ENCODE measurements at regions not wholly inside any gene's neighbourhood (a gene's known extent, or its start where the extent isn't known, plus 50 kb on each side); places are given as distances from the start of the nearest gene placed in this dataset.

DNA sequence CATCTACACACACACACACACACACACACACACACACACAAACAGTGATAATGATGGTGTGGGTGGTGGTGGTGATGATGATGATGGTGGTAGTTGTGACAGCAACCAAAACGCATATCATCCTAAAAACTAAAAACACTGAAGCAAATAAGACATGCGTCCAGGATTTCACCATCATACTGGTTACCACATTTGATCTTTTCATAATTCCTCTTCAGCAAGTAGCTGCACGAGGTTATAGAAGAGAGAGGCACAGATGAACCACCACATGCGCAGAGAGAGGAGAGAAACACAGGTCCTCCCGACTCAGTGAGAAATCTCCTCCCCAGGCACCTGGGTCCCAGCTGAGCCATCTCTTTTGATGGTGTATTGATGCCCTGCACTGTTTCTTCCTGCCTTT is 393.3 kb downstream of the METTL4 start:
- DNase-seq, result no peak
- no peaks in the 10 kb centered on the region for H3K9me3 ChIP-seq (replicated peaks; ENCODE audit: insufficient read depth, low read length)
- TF ChIP-seq EZH2phosphoT487 (IDR thresholded peaks at IDR 0.05; ENCODE audit: low read length), result no peak
- TF ChIP-seq, protein P1, sequence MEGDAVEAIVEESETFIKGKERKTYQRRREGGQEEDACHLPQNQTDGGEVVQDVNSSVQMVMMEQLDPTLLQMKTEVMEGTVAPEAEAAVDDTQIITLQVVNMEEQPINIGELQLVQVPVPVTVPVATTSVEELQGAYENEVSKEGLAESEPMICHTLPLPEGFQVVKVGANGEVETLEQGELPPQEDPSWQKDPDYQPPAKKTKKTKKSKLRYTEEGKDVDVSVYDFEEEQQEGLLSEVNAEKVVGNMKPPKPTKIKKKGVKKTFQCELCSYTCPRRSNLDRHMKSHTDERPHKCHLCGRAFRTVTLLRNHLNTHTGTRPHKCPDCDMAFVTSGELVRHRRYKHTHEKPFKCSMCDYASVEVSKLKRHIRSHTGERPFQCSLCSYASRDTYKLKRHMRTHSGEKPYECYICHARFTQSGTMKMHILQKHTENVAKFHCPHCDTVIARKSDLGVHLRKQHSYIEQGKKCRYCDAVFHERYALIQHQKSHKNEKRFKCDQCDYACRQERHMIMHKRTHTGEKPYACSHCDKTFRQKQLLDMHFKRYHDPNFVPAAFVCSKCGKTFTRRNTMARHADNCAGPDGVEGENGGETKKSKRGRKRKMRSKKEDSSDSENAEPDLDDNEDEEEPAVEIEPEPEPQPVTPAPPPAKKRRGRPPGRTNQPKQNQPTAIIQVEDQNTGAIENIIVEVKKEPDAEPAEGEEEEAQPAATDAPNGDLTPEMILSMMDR (IDR thresholded peaks at IDR 0.05; ENCODE audit: low read length), result no peak
- TF ChIP-seq EZH2 (optimal IDR thresholded peaks at IDR 0.05; ENCODE audit: low read depth, low read length), result no peak
- H3K36me3 ChIP-seq (replicated peaks; ENCODE audit: insufficient read depth, low read length), result no peaks in the 10 kb centered on the region
- no peaks in the 10 kb centered on the region for H3K27me3 ChIP-seq (replicated peaks; ENCODE audit: insufficient read depth, low read length)
- H3K4me2 ChIP-seq (ENCODE audit: low read depth, low read length), result no peak overlapping the region
- H4K20me1 ChIP-seq (ENCODE audit: insufficient read depth, low read length), result no peaks in the 10 kb centered on the region
- H2AFZ ChIP-seq (ENCODE audit: low read length), result no peak overlapping the region
- H3F3A ChIP-seq (ENCODE audit: insufficient read depth, low read length), result no peaks in the 10 kb centered on the region
- no peak overlapping the region for H3K4me3 ChIP-seq (ENCODE audit: low read length)
- H3K4me1 ChIP-seq (ENCODE audit: low read length), result no peaks in the 10 kb centered on the region
- H3K9me2 ChIP-seq (replicated peaks; ENCODE audit: insufficient read depth, low read length), result no peaks in the 10 kb centered on the region
- H3K79me2 ChIP-seq (ENCODE audit: low read length), result no peaks in the 10 kb centered on the region
- no peak overlapping the region for H3K27ac ChIP-seq (ENCODE audit: low read length)
- no peak overlapping the region for H3K9ac ChIP-seq (ENCODE audit: low read length)

DNA sequence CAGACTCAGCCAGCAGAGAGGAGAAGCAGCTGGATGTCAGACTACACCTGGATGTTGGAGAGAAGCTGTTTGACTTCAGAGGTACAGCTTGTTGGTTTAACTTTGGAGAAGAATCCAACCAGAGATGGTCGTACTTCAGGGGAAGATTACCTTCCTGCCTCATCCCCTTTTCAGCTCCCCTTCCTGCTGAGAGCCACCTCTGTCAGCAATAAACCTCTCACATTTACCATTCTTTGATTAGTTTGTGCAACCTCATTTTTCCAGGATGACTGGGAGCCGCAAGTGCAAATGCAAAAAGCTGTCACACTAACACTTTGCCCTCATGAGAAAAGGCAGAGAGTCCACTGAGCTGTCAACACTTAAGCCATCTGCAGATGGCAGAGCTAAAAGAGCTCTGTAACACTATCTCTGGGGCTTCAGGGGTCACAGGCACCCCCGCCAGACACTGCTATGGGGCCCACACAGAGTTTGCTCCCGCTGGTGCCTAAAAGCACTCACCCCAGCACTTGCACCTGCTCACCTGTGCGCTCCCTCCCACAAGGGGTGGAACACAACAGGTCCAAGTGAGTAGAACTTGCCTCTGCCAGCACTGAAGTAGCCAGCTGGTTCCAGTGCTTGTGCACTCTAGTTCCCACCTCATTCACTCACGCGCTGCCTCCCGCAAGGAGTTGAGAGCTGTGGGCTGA is 391.7 kb downstream of the METTL4 start:
- TF ChIP-seq EZH2 (optimal IDR thresholded peaks at IDR 0.05; ENCODE audit: low read depth, low read length) (no peak), EZH2phosphoT487 (IDR thresholded peaks at IDR 0.05; ENCODE audit: low read length) (no peak)
- TF ChIP-seq, protein P1 (IDR thresholded peaks at IDR 0.05; ENCODE audit: low read length), result no peak
- Histone ChIP-seq H2AFZ (ENCODE audit: low read length) (no peak overlapping the region), H3K9me2 (replicated peaks; ENCODE audit: insufficient read depth, low read length) (no peaks in the 10 kb centered on the region), H3K9ac (ENCODE audit: low read length) (no peak overlapping the region), H3K36me3 (replicated peaks; ENCODE audit: insufficient read depth, low read length) (no peaks in the 10 kb centered on the region), H3K27ac (ENCODE audit: low read length) (no peak overlapping the region), H3K27me3 (replicated peaks; ENCODE audit: insufficient read depth, low read length) (no peaks in the 10 kb centered on the region), H4K20me1 (ENCODE audit: insufficient read depth, low read length) (no peaks in the 10 kb centered on the region), H3F3A (ENCODE audit: insufficient read depth, low read length) (no peaks in the 10 kb centered on the region), H3K79me2 (ENCODE audit: low read length) (no peaks in the 10 kb centered on the region), H3K4me3 (ENCODE audit: low read length) (no peak overlapping the region), H3K9me3 (replicated peaks; ENCODE audit: insufficient read depth, low read length) (no peaks in the 10 kb centered on the region), H3K4me1 (ENCODE audit: low read length) (no peaks in the 10 kb centered on the region), H3K4me2 (ENCODE audit: low read depth, low read length) (no peak overlapping the region)
- no peak for DNase-seq

DNA sequence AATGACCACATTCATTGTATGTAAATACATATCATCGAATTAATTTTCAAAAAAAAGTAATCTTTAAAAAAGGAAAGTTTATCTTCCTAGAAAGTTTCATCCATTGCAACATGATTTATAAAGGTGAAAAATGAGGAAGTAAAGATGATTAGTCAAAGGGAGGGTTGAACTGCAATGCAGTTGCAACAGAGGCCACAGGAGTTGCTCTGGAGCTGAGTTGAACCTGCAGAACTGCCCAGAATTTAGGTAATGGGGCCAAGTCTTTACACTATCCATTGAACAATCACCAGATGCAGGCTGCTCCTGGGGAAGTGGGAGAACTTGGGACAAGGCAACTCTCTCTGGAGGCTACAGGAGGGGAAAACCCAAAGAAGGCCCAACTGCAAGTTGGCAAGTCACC is 390.7 kb downstream of the METTL4 start:
- Histone ChIP-seq H4K20me1 (ENCODE audit: insufficient read depth, low read length) (no peaks in the 10 kb centered on the region), H3K4me2 (ENCODE audit: low read depth, low read length) (no peak overlapping the region), H3K4me1 (ENCODE audit: low read length) (no peaks in the 10 kb centered on the region), H3K9me3 (replicated peaks; ENCODE audit: insufficient read depth, low read length) (no peaks in the 10 kb centered on the region), H2AFZ (ENCODE audit: low read length) (no peak overlapping the region), H3K27me3 (replicated peaks; ENCODE audit: insufficient read depth, low read length) (no peaks in the 10 kb centered on the region), H3K9ac (ENCODE audit: low read length) (no peak overlapping the region), H3K27ac (ENCODE audit: low read length) (no peak overlapping the region), H3K79me2 (ENCODE audit: low read length) (no peaks in the 10 kb centered on the region), H3K36me3 (replicated peaks; ENCODE audit: insufficient read depth, low read length) (no peaks in the 10 kb centered on the region), H3K9me2 (replicated peaks; ENCODE audit: insufficient read depth, low read length) (no peaks in the 10 kb centered on the region), H3K4me3 (ENCODE audit: low read length) (no peak overlapping the region), H3F3A (ENCODE audit: insufficient read depth, low read length) (no peaks in the 10 kb centered on the region)
- no peak for DNase-seq
- no peak for TF ChIP-seq EZH2 (optimal IDR thresholded peaks at IDR 0.05; ENCODE audit: low read depth, low read length)
- TF ChIP-seq, protein P1 (IDR thresholded peaks at IDR 0.05; ENCODE audit: low read length), result no peak
